HG03280 (cell line): ENCODE measurements at regions not wholly inside any gene's neighbourhood (a gene's known extent, or its start where the extent isn't known, plus 50 kb on each side); places are given as distances from the start of the nearest gene placed in this dataset.
"Not testable (repeated sequence)": the region's sequence is repeated elsewhere in the genome, so short reads cannot be mapped to it uniquely, and the experiment has no call there.

Experiments used
- ATAC-seq: cut with Tn5 transposase; IDR thresholded peaks from one replicate; pipeline ENCODE4 v1.9.1; 2021; ENCODE audit warnings: mild to moderate bottlenecking, moderate library complexity; ENCODE audit not compliant: unreplicated experiment

- no peak for ATAC-seq
Observed at GRCh38 chr2:173544641-173545363, 190.1 kb downstream of the CDCA7 start.

- ATAC-seq = no peak
Observed at GRCh38 chr2:173545364-173545763, 190.7 kb downstream of the CDCA7 start.

- ATAC-seq = no peak
Observed at GRCh38 chr2:173547499-173547898, 192.8 kb downstream of the CDCA7 start.

GRCh38 chr2:173550143-173550542, 195.5 kb downstream of the CDCA7 start:
- no peak for ATAC-seq

GRCh38 chr2:173552531-173552930, 197.9 kb downstream of the CDCA7 start:
- ATAC-seq = no peak

GRCh38 chr2:173553593-173553992, 198.9 kb downstream of the CDCA7 start:
- ATAC-seq = no peak

GRCh38 chr2:173555833-173556232, 201.2 kb downstream of the CDCA7 start:
- no peak for ATAC-seq

GRCh38 chr2:173556816-173557215, 202.1 kb downstream of the CDCA7 start:
- ATAC-seq = no peak

GRCh38 chr2:173557497-173557896, 202.8 kb downstream of the CDCA7 start:
- ATAC-seq = no peak

- no peak for ATAC-seq
Observed at GRCh38 chr2:173567493-173567892, 212.8 kb downstream of the CDCA7 start.

- no peak for ATAC-seq
Observed at GRCh38 chr2:173568054-173568453, 213.4 kb downstream of the CDCA7 start.

- ATAC-seq = no peak
Observed at GRCh38 chr2:173571021-173571821, 216.5 kb downstream of the CDCA7 start.

- no peak for ATAC-seq
Observed at GRCh38 chr2:173571887-173572680, 217.4 kb downstream of the CDCA7 start.

GRCh38 chr2:173572848-173573247, 218.2 kb downstream of the CDCA7 start:
- ATAC-seq = no peak

- ATAC-seq = not testable (repeated sequence)
Observed at GRCh38 chr2:173573782-173574181, 219.1 kb downstream of the CDCA7 start.

- no peak for ATAC-seq
Observed at GRCh38 chr2:173574324-173575112, 219.8 kb downstream of the CDCA7 start.

GRCh38 chr2:173578404-173579107, 223.9 kb downstream of the CDCA7 start:
- no peak for ATAC-seq

GRCh38 chr2:173580351-173580750, 225.7 kb downstream of the CDCA7 start:
- ATAC-seq = no peak

GRCh38 chr2:173580956-173581355, 226.3 kb downstream of the CDCA7 start:
- no peak for ATAC-seq

GRCh38 chr2:173583196-173583595, 228.5 kb downstream of the CDCA7 start:
- ATAC-seq = no peak
